NCI-H2029 treated with DMSO at 0.1 percent for 48 hours (cell line): ENCODE measurements at regions not wholly inside any gene's neighbourhood (a gene's known extent, or its start where the extent isn't known, plus 50 kb on each side); places are given as distances from the start of the nearest gene placed in this dataset.
"Not testable (repeated sequence)": the region's sequence is repeated elsewhere in the genome, so short reads cannot be mapped to it uniquely, and the experiment has no call there.

Experiments
- DNase-seq: peaks from one replicate; lab custom pipeline; 2025; lab: John Stamatoyannopoulos, UW

GRCh38 chr5:158602981-158603380 lies 496.7 kb downstream of the EBF1 start:
- DNase-seq: no peak

- no peak for DNase-seq
Observed at GRCh38 chr5:158601118-158601517, 498.6 kb downstream of the EBF1 start.

- DNase-seq: no peak
Observed at GRCh38 chr5:158600679-158601078, 499.0 kb downstream of the EBF1 start.

DNA sequence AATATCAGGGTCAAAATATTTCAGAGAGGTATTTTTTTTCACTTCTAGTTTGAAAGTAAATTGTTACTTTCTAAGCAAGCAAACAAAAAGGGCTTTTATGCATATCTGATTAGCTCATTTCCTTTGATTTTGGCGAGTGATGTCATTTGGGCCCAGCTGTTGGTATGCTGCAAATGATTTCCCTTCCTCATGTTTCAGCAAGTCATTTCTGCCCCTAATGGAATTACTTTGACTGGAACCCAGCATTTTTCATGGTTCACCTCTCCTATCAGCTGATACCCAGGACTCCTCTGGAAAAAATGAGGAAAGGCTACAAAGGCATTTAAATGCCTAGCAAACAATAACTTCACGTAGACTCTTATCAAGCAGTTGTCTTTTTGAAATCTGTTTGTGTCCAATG lies 500.6 kb downstream of the EBF1 start:
- no peak for DNase-seq

DNA sequence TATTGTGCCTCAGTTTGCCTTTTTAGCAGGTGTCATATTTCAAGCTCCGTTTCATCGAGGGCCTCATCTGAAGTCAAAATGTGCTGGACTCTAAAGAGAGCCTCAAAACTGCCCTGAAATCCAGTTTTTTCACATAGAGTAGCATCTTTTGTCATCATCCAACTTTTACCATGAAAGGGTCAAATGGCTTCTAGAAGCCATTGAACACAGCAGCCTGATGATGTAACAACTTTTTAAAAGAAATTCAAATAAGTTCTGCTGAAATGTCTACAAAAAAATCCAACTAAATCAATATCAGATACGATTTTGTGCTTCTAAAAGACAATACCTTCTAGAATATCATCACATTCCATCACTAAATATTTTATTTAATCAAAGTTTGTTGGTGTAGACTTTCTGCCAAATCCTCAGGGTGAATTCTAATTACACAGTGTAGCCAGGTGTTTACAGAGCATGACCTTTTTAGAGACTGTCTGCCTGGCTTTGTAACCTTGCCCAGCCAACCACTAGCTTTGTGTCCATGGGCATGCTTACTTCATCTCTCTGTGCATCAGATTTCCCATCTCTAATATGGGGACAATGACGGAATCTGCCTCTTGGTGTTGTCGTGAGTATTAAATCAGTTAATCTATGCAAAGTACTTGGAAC lies 505.0 kb downstream of the EBF1 start:
- no peak for DNase-seq

GRCh38 chr5:158593925-158594324 lies 505.8 kb downstream of the EBF1 start:
- no peak for DNase-seq

DNA sequence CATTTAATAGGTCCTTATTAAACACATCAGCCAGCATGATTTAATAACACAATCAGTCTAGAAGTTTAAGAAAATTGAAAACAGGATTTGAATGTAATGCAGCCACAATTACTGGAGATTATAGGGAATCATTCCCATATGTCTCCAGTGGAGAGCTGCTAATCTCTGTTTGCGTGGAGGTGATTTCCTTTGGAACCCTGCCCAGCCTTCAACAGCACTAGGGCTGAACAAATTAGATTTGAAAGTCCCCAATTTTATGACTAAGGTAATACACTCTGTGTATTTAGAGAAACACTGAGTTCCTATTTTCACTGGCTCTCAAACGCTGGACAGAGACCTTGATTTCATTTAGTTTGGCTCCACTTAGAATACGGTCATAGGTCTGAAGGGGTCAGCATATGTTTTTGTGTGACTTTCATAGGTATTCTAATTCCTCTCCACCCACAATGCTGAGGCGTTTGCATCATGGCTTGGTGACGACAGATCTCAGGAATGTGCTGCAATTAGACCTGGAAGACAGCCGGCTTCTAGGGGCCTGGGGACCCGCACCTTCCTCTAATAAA lies 508.3 kb downstream of the EBF1 start:
- DNase-seq: no peak

DNA sequence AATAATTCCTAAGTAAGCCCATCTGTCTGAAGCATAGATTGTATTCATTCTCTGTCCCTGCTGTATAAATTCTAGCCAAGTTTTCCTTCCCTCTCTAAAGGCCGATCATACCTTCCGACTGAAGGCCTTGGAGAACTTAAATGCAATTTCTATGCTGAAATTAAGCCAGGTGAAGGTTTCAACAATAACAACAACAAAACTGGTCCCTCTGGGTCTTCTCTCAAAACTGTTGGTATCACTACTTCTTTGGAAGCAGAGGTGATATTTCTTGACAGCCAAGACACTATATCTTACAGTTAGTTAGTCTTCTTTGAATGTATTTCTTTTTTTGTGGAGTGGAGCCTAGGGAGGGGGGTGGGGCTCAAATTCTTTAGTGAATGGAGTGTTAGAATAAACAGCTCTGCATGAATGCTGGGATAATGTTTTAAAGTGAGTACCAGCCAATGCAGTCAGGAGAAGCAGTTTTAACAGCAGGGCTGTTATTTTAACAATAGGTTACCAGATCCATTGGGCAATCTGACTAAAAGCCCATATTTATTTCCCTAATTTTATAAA lies 508.9 kb downstream of the EBF1 start:
- no peak for DNase-seq

GRCh38 chr5:158589939-158590338 lies 509.8 kb downstream of the EBF1 start:
- no peak for DNase-seq

DNA sequence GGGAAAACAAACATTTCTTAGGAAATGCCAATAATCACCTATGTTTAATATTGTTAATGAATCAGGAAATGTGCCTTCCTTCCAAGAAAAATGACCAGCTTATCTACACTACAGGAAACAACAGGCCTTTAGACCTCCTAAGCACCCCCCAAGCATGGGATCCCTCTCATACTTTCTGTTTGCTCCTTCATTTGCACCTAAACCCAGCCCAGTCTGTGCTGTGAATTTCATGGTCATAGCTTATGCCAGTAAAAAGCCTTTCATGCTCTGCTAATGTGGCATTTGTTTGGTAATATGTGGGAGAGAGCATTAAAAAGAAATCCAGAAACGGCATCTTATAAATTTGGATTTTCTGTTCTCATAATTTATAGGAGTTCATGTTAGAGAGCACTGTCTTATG lies 511.1 kb downstream of the EBF1 start:
- no peak for DNase-seq

DNA sequence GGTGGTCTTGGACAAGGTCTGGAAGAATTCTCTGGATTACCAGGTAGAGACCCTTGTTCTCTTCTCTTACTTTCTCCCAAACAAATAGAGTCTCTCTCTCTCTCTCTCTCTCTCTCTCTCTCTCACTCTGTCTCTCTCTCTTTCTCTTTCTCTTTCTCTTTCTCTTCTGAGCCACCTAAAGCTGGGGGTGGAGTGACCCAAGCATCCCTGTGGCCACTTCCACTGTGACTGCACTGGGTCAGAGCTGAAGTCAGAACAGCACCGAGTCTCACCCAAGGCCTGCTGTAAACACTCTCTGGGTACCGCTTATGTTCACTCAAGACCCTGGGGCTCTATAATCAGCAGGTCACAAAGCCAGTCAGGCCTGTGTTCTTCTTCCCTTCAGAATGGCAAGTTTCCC lies 513.7 kb downstream of the EBF1 start:
- DNase-seq: no peak

DNA sequence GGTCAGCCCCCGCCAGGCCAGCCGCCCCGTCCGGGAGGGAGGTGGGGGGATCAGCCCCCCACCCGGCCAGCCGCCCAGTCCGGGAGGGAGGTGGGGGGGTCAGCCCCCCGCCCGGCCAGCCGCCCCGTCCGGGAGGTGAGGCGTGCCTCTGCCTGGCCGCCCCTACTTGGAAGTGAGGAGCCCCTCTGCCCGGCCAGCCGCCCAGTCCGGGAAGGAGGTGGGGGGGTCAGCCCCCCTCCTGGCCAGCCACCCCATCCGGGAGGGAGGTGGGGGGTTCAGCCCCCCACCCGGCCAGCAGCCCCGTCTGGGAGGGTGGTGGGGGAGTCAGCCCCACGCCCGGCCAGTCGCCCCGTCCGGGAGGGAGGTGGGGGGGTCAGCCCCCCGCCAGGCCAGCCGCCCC lies 517.0 kb downstream of the EBF1 start:
- DNase-seq: not testable (repeated sequence)

DNA sequence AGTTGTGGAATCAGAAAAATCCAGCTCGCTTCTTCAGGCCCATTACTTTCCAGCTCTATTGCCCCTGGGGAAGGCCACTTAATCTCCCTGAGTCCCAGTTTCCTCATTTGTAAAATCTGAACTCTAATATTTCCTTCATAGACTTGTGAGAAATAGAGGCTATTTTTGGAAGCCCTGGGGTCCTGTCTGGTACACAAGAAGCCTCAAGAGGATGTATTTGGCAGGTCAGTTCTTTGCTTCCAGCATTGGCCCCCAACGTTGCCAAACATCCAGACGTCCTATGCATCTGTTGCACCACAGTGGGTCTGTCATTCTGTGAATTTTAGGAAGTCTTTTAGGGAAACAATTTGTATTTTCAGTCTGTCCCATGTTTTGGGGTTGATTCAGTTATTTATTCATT lies 525.9 kb downstream of the EBF1 start:
- no peak for DNase-seq

- DNase-seq: no peak
Observed at GRCh38 chr5:158570502-158570901, 529.2 kb downstream of the EBF1 start.

DNA sequence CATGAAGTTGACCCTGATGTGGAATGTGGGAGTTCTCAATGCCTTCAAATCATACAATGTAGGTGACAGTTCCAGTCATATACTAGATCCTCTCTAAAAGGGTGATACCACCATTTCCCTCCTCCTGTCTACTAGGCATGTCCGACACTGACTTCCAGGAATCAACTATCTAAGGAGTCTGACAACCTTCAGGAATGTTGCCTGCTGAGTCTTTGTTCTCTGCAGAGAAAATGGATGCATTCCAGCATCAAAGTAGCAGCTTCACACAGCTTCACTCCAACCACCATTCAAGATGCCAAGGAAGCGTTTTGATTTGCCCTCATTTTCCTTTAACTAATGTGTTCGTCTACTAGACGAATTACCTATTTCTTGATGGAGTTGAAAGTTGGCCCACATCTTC lies 530.2 kb downstream of the EBF1 start:
- no peak for DNase-seq

DNA sequence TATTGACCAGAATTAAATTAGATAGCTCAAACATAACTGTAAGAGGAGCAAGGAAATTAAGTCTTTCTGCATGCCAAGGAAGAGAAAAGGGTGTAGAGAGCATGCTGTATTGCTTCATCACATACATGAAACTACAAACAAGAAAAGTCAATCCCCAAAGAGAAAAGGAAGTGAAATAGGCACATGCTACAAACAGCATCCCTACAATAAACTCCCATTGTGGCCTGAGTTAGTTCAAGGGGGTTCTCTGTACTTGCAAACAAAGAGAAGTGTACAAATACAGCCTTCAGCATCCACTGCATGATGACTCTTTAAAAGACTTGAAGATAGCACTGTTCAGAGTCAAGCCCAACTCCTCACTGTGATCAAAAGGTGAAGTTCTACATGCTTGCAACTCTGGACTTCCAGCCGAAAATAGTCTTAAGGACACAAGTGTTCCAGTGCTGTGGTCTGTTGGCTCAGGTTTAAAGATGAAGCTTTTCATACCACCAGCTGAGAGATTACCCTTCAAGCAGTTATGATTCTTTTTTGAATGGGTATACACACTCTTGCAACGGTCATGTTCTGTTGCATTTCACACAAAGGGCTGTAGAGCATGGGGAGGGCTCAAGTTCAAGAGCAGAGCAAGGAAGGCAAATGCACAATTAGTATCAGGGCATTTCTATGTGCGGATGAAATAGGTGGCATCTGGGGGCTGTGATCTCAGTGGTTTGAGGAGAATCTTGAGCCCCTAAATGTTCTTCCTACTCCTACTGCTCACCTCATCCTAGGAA lies 534.5 kb downstream of the EBF1 start:
- no peak for DNase-seq

DNA sequence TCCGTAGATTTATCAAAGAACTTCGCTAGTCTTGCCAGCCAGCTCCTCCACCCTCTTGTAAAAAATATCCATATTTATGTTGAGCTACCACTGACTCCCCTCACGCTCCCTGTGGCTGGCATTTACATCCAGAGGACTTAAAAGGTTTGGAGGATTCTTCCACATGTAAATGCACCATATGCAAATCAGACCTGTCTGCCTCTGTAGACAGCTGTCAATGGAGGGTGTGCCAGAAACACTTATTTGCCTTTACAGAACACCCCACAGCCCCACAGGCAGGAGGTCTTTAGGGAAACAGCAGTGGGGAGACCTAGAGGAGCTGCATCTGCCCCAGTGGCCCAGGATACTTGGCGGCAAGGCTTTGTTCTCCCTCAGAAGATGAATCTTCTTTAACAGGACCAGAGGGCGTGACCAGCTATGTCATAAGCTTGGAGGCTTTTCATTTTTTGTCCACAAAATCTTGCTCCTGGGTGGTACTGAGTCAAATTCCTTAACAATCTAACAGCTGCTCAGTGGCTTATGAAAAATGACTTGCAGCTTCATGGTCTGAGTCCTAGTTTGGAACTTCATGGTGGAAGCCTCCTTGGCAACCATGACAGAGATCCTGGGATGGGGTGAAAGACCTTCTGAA lies 535.8 kb downstream of the EBF1 start:
- DNase-seq: no peak

- DNase-seq: no peak
Observed at GRCh38 chr5:158561562-158562190, 538.0 kb downstream of the EBF1 start.

GRCh38 chr5:158560170-158560569 lies 539.5 kb downstream of the EBF1 start:
- no peak for DNase-seq

- DNase-seq: no peak
Observed at GRCh38 chr5:158559643-158560042, 540.1 kb downstream of the EBF1 start.

DNA sequence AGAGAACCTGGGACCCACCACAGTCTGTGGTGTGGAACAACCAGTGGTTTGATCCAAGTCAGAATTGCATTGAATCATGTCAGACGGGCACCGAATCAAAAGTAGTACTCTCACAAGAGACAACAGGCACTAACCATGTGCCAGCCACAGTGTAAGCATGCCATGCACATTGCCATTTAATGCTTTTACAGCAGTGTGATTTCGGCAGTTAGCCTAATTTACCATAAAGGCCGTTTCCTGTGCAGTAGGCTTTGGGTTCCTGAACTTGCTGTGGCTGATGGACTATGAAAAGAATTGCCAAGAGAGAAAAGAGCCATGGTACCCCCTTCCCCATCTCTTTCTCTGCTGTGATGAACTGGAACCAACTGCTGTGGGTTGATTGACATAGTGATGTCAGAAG lies 540.6 kb downstream of the EBF1 start:
- no peak for DNase-seq

- DNase-seq: no peak
Observed at GRCh38 chr5:158553962-158554336, 545.8 kb downstream of the EBF1 start.
